Mesothelial cell of epicardium (in vitro differentiated cells): ENCODE measurements at regions not wholly inside any gene's neighbourhood (a gene's known extent, or its start where the extent isn't known, plus 50 kb on each side); places are given as distances from the start of the nearest gene placed in this dataset.

ENCODE experiments used
- DNase-seq, 2 experiments: peaks; one replicate each; pipeline ENCODE4 v3.0.0; 2021; ENCODE audit warnings: low spot score in 2 of 2; ENCODE audit not compliant: unreplicated experiment in 2 of 2
- H3K27ac Mint-ChIP-seq: 2 replicates; pipeline ENCODE4 v1.8.0; 2021; ENCODE audit warnings: mixed read lengths
- H3K27me3 Mint-ChIP-seq: 2 replicates; pipeline ENCODE4 v1.8.0; 2021; ENCODE audit warnings: low read depth, mixed read lengths
- H3K36me3 Mint-ChIP-seq: 2 replicates; pipeline ENCODE4 v1.8.0; 2021; ENCODE audit warnings: mixed read lengths
- H3K4me1 Mint-ChIP-seq: 2 replicates; pipeline ENCODE4 v1.8.0; 2021; ENCODE audit warnings: mixed read lengths
- H3K4me3 Mint-ChIP-seq: 2 replicates; pipeline ENCODE4 v1.8.0; 2021; ENCODE audit warnings: mild to moderate bottlenecking, moderate library complexity, mixed read lengths
- H3K9me3 Mint-ChIP-seq: 2 replicates; pipeline ENCODE4 v1.8.0; 2021; ENCODE audit warnings: mixed read lengths
- CTCF ChIP-seq: fragments of 200-600 bp; sonication (generic); IDR thresholded peaks from one replicate; pipeline ENCODE4 v1.5.0; 2021; ENCODE audit warnings: antibody characterized with exemption; ENCODE audit not compliant: unreplicated experiment

DNA sequence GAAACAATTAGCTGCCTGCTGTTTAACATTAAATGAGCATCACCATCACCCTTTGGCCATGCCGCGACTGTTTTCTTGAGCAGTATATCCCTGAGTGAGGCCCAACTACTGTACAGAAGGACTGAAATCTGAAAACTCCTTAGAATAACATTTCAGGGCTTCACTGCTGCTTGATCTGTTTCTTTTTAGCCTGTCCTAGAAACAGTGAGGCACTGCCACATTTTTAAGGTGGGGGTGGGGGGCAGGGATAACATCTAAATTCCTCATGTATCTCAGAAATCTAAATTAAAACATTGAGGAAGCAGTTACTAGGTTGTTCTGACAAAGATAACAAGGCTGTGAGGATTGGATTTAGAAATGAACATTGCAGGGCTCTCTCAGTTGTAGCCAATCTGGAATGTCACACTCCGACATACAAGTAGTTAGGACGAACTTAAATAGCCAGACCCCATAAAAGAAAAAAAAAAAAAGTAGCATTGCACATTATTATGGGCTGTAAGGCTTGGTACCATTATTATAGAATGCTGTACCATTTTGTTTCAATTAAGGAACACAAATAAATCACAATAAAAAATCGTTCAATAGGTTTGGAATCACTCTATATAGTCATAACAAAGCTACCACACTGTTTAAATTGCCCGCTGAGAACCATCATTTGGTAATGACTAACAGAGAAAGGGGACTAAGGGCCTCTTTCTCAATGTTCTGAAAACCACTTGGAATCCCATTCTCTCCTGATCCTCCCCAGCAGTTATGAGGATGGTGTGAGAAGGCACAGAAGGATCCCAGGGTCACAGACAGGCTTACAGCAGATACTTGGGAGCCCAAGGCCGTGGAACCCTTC is 256.1 kb downstream of the INHBA start:
- H3K4me3 Mint-ChIP-seq: no peak overlapping the region
- no peaks in the 10 kb centered on the region for H3K36me3 Mint-ChIP-seq
- no peak for TF ChIP-seq CTCF
- H3K27ac Mint-ChIP-seq: peak overlapping the region; percentile 66
- H3K4me1 Mint-ChIP-seq: peaks cover 26% of the 10 kb centered on the region
- no peaks in the 10 kb centered on the region for H3K27me3 Mint-ChIP-seq
- H3K9me3 Mint-ChIP-seq: peaks cover 3% of the 10 kb centered on the region
- no peak for DNase-seq

- Mint-ChIP-seq H3K4me1 (peaks cover 26% of the 10 kb centered on the region), H3K36me3 (no peaks in the 10 kb centered on the region), H3K27ac (no peak overlapping the region), H3K27me3 (no peaks in the 10 kb centered on the region), H3K9me3 (peaks cover 3% of the 10 kb centered on the region), H3K4me3 (no peak overlapping the region)
- TF ChIP-seq CTCF: no peak
- DNase-seq: no peak
These were observed 256.9 kb downstream of the INHBA start for GRCh38 chr7:41445946-41446345.

DNA sequence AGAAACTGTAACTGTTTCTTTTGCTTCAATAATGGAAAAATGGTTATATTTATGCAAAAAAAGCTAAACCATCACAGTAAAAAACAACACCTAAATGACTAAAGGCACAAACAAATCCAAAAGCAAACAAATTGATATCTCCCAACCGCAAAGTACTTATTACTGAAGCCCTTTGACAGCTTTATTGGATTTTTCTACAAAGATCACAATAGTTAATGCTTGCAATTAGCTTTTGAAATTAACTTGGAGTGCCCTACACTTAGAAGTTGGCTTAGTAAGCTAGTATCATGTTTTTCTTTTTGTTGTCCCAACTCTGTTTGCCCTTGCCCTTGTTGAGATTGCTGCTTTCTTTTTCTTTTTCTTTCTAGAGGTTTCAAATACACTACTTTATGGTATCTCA is 257.5 kb downstream of the INHBA start:
- no peak for DNase-seq
- Mint-ChIP-seq H3K27me3 (no peaks in the 10 kb centered on the region), H3K4me1 (peaks cover 26% of the 10 kb centered on the region), H3K27ac (no peak overlapping the region), H3K4me3 (no peak overlapping the region), H3K36me3 (no peaks in the 10 kb centered on the region), H3K9me3 (peaks cover 3% of the 10 kb centered on the region)
- TF ChIP-seq CTCF: no peak

DNA sequence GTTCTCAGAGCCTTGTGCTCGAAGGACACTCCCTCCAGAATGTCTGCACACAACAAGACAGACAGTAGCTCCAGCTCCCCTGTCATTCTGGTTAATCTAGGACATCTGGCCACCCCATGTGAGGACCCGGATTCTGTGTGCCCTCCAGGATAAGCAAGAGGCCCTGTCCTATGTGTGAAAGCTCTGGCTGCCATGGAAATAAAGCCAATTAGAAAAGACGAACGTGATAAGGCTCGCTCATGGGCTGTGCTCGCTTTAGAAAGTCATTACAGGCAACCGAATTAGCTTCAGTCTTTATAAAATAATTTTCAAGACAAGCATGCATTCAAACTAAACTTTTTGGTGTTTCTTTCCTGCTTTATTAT is 263.4 kb downstream of the INHBA start:
- TF ChIP-seq CTCF: no peak
- no peaks in the 10 kb centered on the region for H3K27me3 Mint-ChIP-seq
- H3K27ac Mint-ChIP-seq: no peak overlapping the region
- H3K9me3 Mint-ChIP-seq: peaks cover 10% of the 10 kb centered on the region
- no peak for DNase-seq
- H3K36me3 Mint-ChIP-seq: no peaks in the 10 kb centered on the region
- peaks cover 11% of the 10 kb centered on the region for H3K4me1 Mint-ChIP-seq
- H3K4me3 Mint-ChIP-seq: no peak overlapping the region

DNA sequence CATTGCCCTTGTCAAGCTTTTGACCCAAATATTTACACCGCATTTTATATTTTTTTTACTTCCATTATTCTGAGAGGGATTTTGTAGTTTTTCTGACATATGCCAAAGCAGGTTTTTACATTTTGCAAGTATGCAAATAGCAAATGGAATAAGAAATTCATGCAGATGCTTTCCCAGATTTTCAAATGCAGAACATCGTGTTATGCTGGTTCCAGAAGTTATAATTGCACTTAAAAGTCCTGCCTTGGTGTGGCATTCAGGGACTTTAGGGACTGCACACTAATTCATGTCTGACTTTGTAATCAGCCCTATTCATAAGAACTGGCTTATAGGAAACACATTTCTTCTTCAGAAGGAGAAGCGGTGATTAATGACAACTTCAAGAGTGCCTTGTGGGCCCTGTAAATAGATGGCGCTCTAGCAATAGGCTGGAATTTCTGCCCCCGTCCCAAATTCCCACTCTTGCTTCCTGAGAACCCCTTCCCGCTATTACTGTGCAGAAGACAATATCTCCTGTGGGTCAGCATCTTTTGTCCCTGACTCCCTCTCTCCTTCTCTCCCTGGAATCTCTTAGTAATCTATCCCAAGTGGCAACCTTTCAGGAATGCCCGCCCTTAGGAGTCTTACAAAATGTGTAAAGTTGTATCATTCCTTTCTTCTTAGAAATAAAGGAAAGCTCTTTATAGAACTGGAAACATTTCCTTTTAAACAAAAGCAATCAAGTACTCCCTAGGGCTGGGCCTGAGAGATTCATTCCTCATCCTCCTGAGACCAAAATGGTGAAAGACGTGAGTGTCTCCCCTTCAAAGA is 264.0 kb downstream of the INHBA start:
- TF ChIP-seq CTCF: no peak
- Mint-ChIP-seq H3K27me3 (no peaks in the 10 kb centered on the region), H3K27ac (no peak overlapping the region)

More for the DNA sequence above, 264.0 kb downstream of the INHBA start:
- no peaks in the 10 kb centered on the region for H3K36me3 Mint-ChIP-seq
- peaks cover 11% of the 10 kb centered on the region for H3K4me1 Mint-ChIP-seq
- no peak overlapping the region for H3K4me3 Mint-ChIP-seq
- H3K9me3 Mint-ChIP-seq: peaks cover 10% of the 10 kb centered on the region
- no peak for DNase-seq
